LNCAP (cell line): ENCODE measurements at regions not wholly inside any gene's neighbourhood (a gene's known extent, or its start where the extent isn't known, plus 50 kb on each side); places are given as distances from the start of the nearest gene placed in this dataset.
A peak's percentile ranks its signal among the peaks of the same experiment; 100 is the strongest.

ENCODE experiments used
- CTCF ChIP-seq: fragments of 450-650 bp; IDR thresholded peaks from 2 replicates; pipeline ENCODE4 v1.5.1; 2017; ENCODE audit warnings: mild to moderate bottlenecking

GRCh38 chr11:62062223-62062861 is 61.5 kb upstream of the INCENP start:
- no peak for TF ChIP-seq CTCF

- peak; percentile 33; the same call in 1 of the 2 replicates for TF ChIP-seq CTCF
Measured at GRCh38 chr11:62061356-62062222, 62.2 kb upstream of the INCENP start.

- no peak for TF ChIP-seq CTCF
Measured at GRCh38 chr11:62057069-62057468, 66.7 kb upstream of the INCENP start.

GRCh38 chr11:62055970-62056369 is 67.8 kb upstream of the INCENP start:
- TF ChIP-seq CTCF, result no peak

- TF ChIP-seq CTCF, result peak; percentile 83
Measured at GRCh38 chr11:62054484-62055121, 69.2 kb upstream of the INCENP start.

- no peak for TF ChIP-seq CTCF
Measured at GRCh38 chr11:62054081-62054480, 69.7 kb upstream of the INCENP start.

- TF ChIP-seq CTCF, result no peak
Measured at GRCh38 chr11:62050716-62051115, 73.1 kb upstream of the INCENP start.
